Activated T-helper 2 cell treated with anti-CD3 and anti-CD28 coated beads, Interferon-gamma antibody, Interleukin-2, Interleukin-4, amounts not matched to agents 10 μg/mL and 5 μg/mL and 100 μg/mL, durations not matched to agents 14 hours and 24 hours and 36 hours (primary cell): ENCODE measurements at regions not wholly inside any gene's neighbourhood (a gene's known extent, or its start where the extent isn't known, plus 50 kb on each side); places are given as distances from the start of the nearest gene placed in this dataset.
"Not testable (repeated sequence)": the region's sequence is repeated elsewhere in the genome, so short reads cannot be mapped to it uniquely, and the experiment has no call there.

Experiments
- DNase-seq: peaks from one replicate; pipeline ENCODE4 v3.0.0; 2021; ENCODE audit warnings: low spot score
- H3K27ac Mint-ChIP-seq: one replicate; pipeline ENCODE4 v1.8.0; 2021; ENCODE audit warnings: mixed read lengths
- H3K27me3 Mint-ChIP-seq: one replicate; pipeline ENCODE4 v1.8.0; 2021; ENCODE audit warnings: low read depth, mixed read lengths
- H3K36me3 Mint-ChIP-seq: one replicate; pipeline ENCODE4 v1.8.0; 2021; ENCODE audit warnings: low read depth, mixed read lengths
- H3K4me1 Mint-ChIP-seq: one replicate; pipeline ENCODE4 v1.8.0; 2021; ENCODE audit warnings: low read depth, mixed read lengths
- H3K4me3 Mint-ChIP-seq: one replicate; pipeline ENCODE4 v1.8.0; 2021; ENCODE audit warnings: low read depth, mild to moderate bottlenecking, moderate library complexity, mixed read lengths
- H3K9me3 Mint-ChIP-seq: one replicate; pipeline ENCODE4 v1.8.0; 2021; ENCODE audit warnings: mixed read lengths
- intact Hi-C: fragments of 100-400 bp; cut with micrococcal nuclease; formaldehyde crosslinking; loops from one replicate; pipeline ENCODE4 v1.15.1; 2023

GRCh38 chr6:11899645-11900044, 112.5 kb upstream of the HIVEP1 start:
- H3K27me3 Mint-ChIP-seq = peaks cover 39% of the 10 kb centered on the region

GRCh38 chr6:11894212-11894611, 115.6 kb upstream of the ADTRP start:
- peaks cover 41% of the 10 kb centered on the region for H3K27me3 Mint-ChIP-seq
- no peak overlapping the region for H3K4me3 Mint-ChIP-seq
- H3K9me3 Mint-ChIP-seq = no peaks in the 10 kb centered on the region
- H3K27ac Mint-ChIP-seq = no peak overlapping the region
- H3K4me1 Mint-ChIP-seq = no peaks in the 10 kb centered on the region
- intact Hi-C loops = no loop called here
- DNase-seq = no peak
- H3K36me3 Mint-ChIP-seq = no peaks in the 10 kb centered on the region

More at GRCh38 chr6:11899645-11900044, 112.5 kb upstream of the HIVEP1 start:
- Mint-ChIP-seq H3K36me3 (peaks cover 6% of the 10 kb centered on the region), H3K4me3 (no peak overlapping the region), H3K9me3 (peaks cover 5% of the 10 kb centered on the region), H3K27ac (no peak overlapping the region), H3K4me1 (peaks cover 28% of the 10 kb centered on the region)
- intact Hi-C loops = loop anchor here (2.0 to 5.0 kb wide), 3 partner anchors 171 to 343 kb away; no protein-coding TSS in a partner anchor
- no peak for DNase-seq

- Mint-ChIP-seq H3K27ac (no peak overlapping the region), H3K27me3 (peaks cover 31% of the 10 kb centered on the region), H3K36me3 (no peaks in the 10 kb centered on the region), H3K4me3 (no peak overlapping the region), H3K4me1 (no peaks in the 10 kb centered on the region), H3K9me3 (no peaks in the 10 kb centered on the region)
- intact Hi-C loops = no loop called here
- DNase-seq = no peak
These were observed 112.9 kb upstream of the ADTRP start for GRCh38 chr6:11891547-11891946.

DNA sequence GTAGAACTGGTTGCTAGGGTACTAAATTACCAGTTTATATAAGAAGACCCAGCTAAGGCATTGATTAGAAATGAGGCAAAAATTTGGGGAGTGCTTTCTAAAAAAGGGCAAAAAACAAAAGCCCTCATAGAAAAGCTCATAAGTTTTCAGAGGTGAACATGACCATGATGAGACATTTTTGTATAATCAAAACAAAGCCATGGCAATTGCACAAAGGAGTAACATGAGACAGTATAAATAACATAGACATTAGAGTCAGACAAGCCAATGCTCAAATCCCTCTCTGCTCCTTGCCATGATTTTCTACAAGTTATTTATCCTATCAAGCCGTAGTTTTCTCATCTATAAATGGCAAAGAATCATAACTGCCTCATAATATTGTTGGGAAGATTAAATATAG, 112.2 kb upstream of the ADTRP start:
- intact Hi-C loops = no loop called here
- H3K27ac Mint-ChIP-seq = no peak overlapping the region
- H3K27me3 Mint-ChIP-seq = peaks cover 25% of the 10 kb centered on the region
- no peak overlapping the region for H3K4me3 Mint-ChIP-seq
- no peak for DNase-seq
- no peaks in the 10 kb centered on the region for H3K4me1 Mint-ChIP-seq
- H3K36me3 Mint-ChIP-seq = no peaks in the 10 kb centered on the region
- no peaks in the 10 kb centered on the region for H3K9me3 Mint-ChIP-seq

- no peak overlapping the region for H3K27ac Mint-ChIP-seq
- H3K4me1 Mint-ChIP-seq = no peaks in the 10 kb centered on the region
- intact Hi-C loops = no loop called here
- no peaks in the 10 kb centered on the region for H3K36me3 Mint-ChIP-seq
- DNase-seq = no peak
- H3K9me3 Mint-ChIP-seq = no peaks in the 10 kb centered on the region
- no peak overlapping the region for H3K4me3 Mint-ChIP-seq
- H3K27me3 Mint-ChIP-seq = peaks cover 23% of the 10 kb centered on the region
These were observed 111.6 kb upstream of the ADTRP start for GRCh38 chr6:11890209-11890608.

DNA sequence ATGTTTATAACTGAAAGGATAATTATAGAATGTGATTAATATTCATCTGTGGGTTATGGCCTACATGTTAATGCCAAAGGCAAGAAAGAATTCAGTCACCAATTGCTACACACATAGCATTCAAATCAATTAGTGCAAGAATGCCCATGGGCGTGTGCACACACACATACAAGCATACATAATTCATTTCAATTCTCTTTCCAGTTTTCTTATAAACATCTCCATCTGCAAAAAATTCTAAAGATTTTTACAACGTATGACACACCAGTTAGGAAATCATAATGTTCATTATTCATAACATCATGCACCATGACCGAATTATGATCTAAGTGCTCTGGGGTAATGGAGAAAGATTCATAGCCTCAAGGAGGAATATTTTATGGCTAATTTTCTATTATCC, 111.0 kb upstream of the ADTRP start:
- H3K4me1 Mint-ChIP-seq = no peaks in the 10 kb centered on the region
- H3K9me3 Mint-ChIP-seq = peaks cover 2% of the 10 kb centered on the region
- DNase-seq = no peak
- peaks cover 20% of the 10 kb centered on the region for H3K27me3 Mint-ChIP-seq
- intact Hi-C loops = no loop called here
- H3K36me3 Mint-ChIP-seq = no peaks in the 10 kb centered on the region
- H3K4me3 Mint-ChIP-seq = no peak overlapping the region
- no peak overlapping the region for H3K27ac Mint-ChIP-seq

DNA sequence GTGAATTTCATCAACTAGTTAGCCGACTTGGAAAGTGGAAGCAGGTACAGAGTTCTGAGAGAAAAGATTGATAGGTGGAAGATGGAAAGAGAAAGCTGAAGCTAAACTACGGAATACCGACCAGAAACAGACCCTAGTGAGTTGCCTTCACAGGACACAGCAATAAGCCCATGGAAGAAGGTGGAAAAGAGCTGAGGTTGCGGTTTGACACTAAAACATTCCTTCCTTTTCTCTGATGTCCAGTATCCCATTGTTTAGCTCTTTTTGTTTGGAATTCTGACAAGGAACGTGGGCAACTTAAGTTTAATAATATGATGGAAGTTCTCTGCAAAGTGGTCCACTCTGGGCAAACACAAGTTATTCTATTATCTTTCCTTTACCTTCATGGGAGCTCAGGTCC, 110.1 kb upstream of the ADTRP start:
- H3K4me3 Mint-ChIP-seq = no peak overlapping the region
- intact Hi-C loops = no loop called here
- H3K36me3 Mint-ChIP-seq = no peaks in the 10 kb centered on the region

GRCh38 chr6:11885159-11885558, 106.6 kb upstream of the ADTRP start:
- Mint-ChIP-seq H3K4me1 (no peaks in the 10 kb centered on the region), H3K4me3 (no peak overlapping the region), H3K36me3 (no peaks in the 10 kb centered on the region), H3K9me3 (peaks cover 12% of the 10 kb centered on the region), H3K27me3 (peaks cover 5% of the 10 kb centered on the region), H3K27ac (no peak overlapping the region)
- intact Hi-C loops = no loop called here
- DNase-seq = no peak

More for the DNA sequence above, 110.1 kb upstream of the ADTRP start:
- H3K4me1 Mint-ChIP-seq = no peaks in the 10 kb centered on the region
- DNase-seq = no peak
- peaks cover 6% of the 10 kb centered on the region for H3K9me3 Mint-ChIP-seq
- peaks cover 15% of the 10 kb centered on the region for H3K27me3 Mint-ChIP-seq
- no peak overlapping the region for H3K27ac Mint-ChIP-seq

GRCh38 chr6:11883471-11883870, 104.9 kb upstream of the ADTRP start:
- H3K4me1 Mint-ChIP-seq, intact Hi-C loops, DNase-seq, H3K27me3 Mint-ChIP-seq, H3K27ac Mint-ChIP-seq, H3K4me3 Mint-ChIP-seq, H3K36me3 Mint-ChIP-seq: not testable (repeated sequence)
- peaks cover 18% of the 10 kb centered on the region for H3K9me3 Mint-ChIP-seq

- intact Hi-C loops = not testable (repeated sequence)
These were observed 101.6 kb upstream of the ADTRP start for GRCh38 chr6:11880156-11880555.

DNA sequence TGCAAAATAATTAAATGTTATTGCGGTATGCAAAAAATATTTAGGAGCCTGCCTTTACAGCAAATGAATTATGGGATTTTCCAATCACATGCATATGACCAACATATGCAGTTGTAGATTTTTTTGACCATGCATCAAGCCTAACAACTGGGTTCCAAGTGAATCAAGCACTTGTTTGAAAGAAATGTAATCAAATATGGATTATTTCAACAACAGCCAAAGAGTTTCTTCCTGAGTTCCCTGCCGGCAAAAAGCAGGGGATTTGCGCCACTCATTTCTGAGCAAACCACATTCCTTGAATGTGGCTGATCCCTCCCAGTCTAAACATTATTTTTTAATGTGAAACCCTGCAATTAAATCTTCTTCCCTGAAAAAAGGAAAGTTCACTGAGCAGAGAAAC, 100.1 kb upstream of the ADTRP start:
- intact Hi-C loops = no loop called here
- Mint-ChIP-seq H3K27ac (no peak overlapping the region), H3K4me1 (no peaks in the 10 kb centered on the region), H3K9me3 (peaks cover 12% of the 10 kb centered on the region), H3K4me3 (no peak overlapping the region), H3K36me3 (no peaks in the 10 kb centered on the region), H3K27me3 (peaks cover 3% of the 10 kb centered on the region)
- no peak for DNase-seq

More at GRCh38 chr6:11880156-11880555, 101.6 kb upstream of the ADTRP start:
- H3K27ac Mint-ChIP-seq, DNase-seq, H3K4me3 Mint-ChIP-seq, H3K36me3 Mint-ChIP-seq, H3K4me1 Mint-ChIP-seq, H3K27me3 Mint-ChIP-seq: not testable (repeated sequence)
- H3K9me3 Mint-ChIP-seq = peaks cover 18% of the 10 kb centered on the region

GRCh38 chr6:11878029-11878428, 99.4 kb upstream of the ADTRP start:
- no peaks in the 10 kb centered on the region for H3K36me3 Mint-ChIP-seq
- no peak for DNase-seq
- no peak overlapping the region for H3K27ac Mint-ChIP-seq
- H3K9me3 Mint-ChIP-seq = peaks cover 12% of the 10 kb centered on the region
- no peak overlapping the region for H3K4me3 Mint-ChIP-seq
- H3K27me3 Mint-ChIP-seq = peaks cover 3% of the 10 kb centered on the region
- intact Hi-C loops = no loop called here
- no peaks in the 10 kb centered on the region for H3K4me1 Mint-ChIP-seq

- Mint-ChIP-seq H3K27ac (no peak overlapping the region), H3K4me3 (no peak overlapping the region), H3K36me3 (no peaks in the 10 kb centered on the region), H3K9me3 (peaks cover 12% of the 10 kb centered on the region), H3K27me3 (peaks cover 3% of the 10 kb centered on the region), H3K4me1 (no peaks in the 10 kb centered on the region)
- no peak for DNase-seq
- intact Hi-C loops = no loop called here
These were observed 98.4 kb upstream of the ADTRP start for GRCh38 chr6:11876934-11877433.
